ENCODE measurements at regions not wholly inside any gene's neighbourhood (a gene's known extent, or its start where the extent isn't known, plus 50 kb on each side); places are given as distances from the start of the nearest gene placed in this dataset.

- TF ChIP-seq CTCF (IDR thresholded peaks at IDR 0.05) = no peak
- DNase-seq (no peak), ATAC-seq (ENCODE audit: poor library complexity) (no peak)
- no peak overlapping the region for H3K27ac ChIP-seq (ENCODE audit: low read depth in 1 of 2, low read length in 2 of 2)
- intact Hi-C loops (cut with DNase I, micrococcal nuclease) = no loop called here
- no peaks in the 10 kb centered on the region for H3K36me3 ChIP-seq (ENCODE audit: insufficient read depth, low read length)
- no peak overlapping the region for H3K4me3 ChIP-seq (ENCODE audit: low read length)
- CTCF ChIA-PET = no interaction called here
- Mint-ChIP-seq H3K36me3 (ENCODE audit: low read depth) (no peaks in the 10 kb centered on the region), H3K27me3 (peaks cover 30% of the 10 kb centered on the region), H3K4me1 (ENCODE audit: low read depth) (no peaks in the 10 kb centered on the region), H3K4me3 (no peak overlapping the region), H3K9me3 (no peaks in the 10 kb centered on the region), H3K27ac (no peak overlapping the region)
- no peaks in the 10 kb centered on the region for H3K9me3 ChIP-seq (ENCODE audit: control insufficient read depth in 1 of 2, insufficient read depth in 1 of 2, low read length in 2 of 2)
- POLR2A ChIA-PET = no interaction called here
- H3K4me1 ChIP-seq (ENCODE audit: insufficient read depth, low read length) = no peaks in the 10 kb centered on the region
- no peaks in the 10 kb centered on the region for H3K27me3 ChIP-seq (ENCODE audit: control insufficient read depth in 1 of 2, insufficient read depth in 2 of 2, low read length in 2 of 2)
Observed at GRCh38 chr5:88489364-88489763, 220.7 kb upstream of the TMEM161B start.

GRCh38 chr5:88488561-88488960 lies 219.9 kb upstream of the TMEM161B start:
- intact Hi-C loops (cut with DNase I, micrococcal nuclease) = no loop called here
- H3K27me3 Mint-ChIP-seq = peaks cover 29% of the 10 kb centered on the region
- DNase-seq (no peak), ATAC-seq (ENCODE audit: poor library complexity) (no peak)
- no peaks in the 10 kb centered on the region for H3K9me3 ChIP-seq (ENCODE audit: control insufficient read depth in 1 of 2, insufficient read depth in 1 of 2, low read length in 2 of 2)
- no peak overlapping the region for H3K27ac ChIP-seq (ENCODE audit: low read depth in 1 of 2, low read length in 2 of 2)
- no peak for TF ChIP-seq CTCF (IDR thresholded peaks at IDR 0.05)
- H3K4me1 ChIP-seq (ENCODE audit: insufficient read depth, low read length) = no peaks in the 10 kb centered on the region
- H3K4me1 Mint-ChIP-seq (ENCODE audit: low read depth) = no peaks in the 10 kb centered on the region
- ChIA-PET CTCF (no interaction called here), POLR2A (no interaction called here)
- no peaks in the 10 kb centered on the region for H3K36me3 Mint-ChIP-seq (ENCODE audit: low read depth)
- no peaks in the 10 kb centered on the region for H3K9me3 Mint-ChIP-seq
- no peak overlapping the region for H3K27ac Mint-ChIP-seq
- H3K36me3 ChIP-seq (ENCODE audit: insufficient read depth, low read length) = no peaks in the 10 kb centered on the region
- no peak overlapping the region for H3K4me3 ChIP-seq (ENCODE audit: low read length)
- no peak overlapping the region for H3K4me3 Mint-ChIP-seq
- H3K27me3 ChIP-seq (ENCODE audit: control insufficient read depth in 1 of 2, insufficient read depth in 2 of 2, low read length in 2 of 2) = no peaks in the 10 kb centered on the region

- no peaks in the 10 kb centered on the region for H3K36me3 ChIP-seq (ENCODE audit: insufficient read depth, low read length)
- intact Hi-C loops (cut with DNase I, micrococcal nuclease) = no loop called here
- ChIA-PET POLR2A (no interaction called here), CTCF (no interaction called here)
- Mint-ChIP-seq H3K9me3 (no peaks in the 10 kb centered on the region), H3K27ac (no peak overlapping the region), H3K27me3 (peaks cover 29% of the 10 kb centered on the region), H3K4me3 (no peak overlapping the region), H3K36me3 (ENCODE audit: low read depth) (no peaks in the 10 kb centered on the region), H3K4me1 (ENCODE audit: low read depth) (no peaks in the 10 kb centered on the region)
- no peak overlapping the region for H3K4me3 ChIP-seq (ENCODE audit: low read length)
- TF ChIP-seq CTCF (IDR thresholded peaks at IDR 0.05) = no peak
- no peak overlapping the region for H3K27ac ChIP-seq (ENCODE audit: low read depth in 1 of 2, low read length in 2 of 2)
- no peaks in the 10 kb centered on the region for H3K27me3 ChIP-seq (ENCODE audit: control insufficient read depth in 1 of 2, insufficient read depth in 2 of 2, low read length in 2 of 2)
- DNase-seq (no peak), ATAC-seq (ENCODE audit: poor library complexity) (no peak)
- no peaks in the 10 kb centered on the region for H3K9me3 ChIP-seq (ENCODE audit: control insufficient read depth in 1 of 2, insufficient read depth in 1 of 2, low read length in 2 of 2)
- H3K4me1 ChIP-seq (ENCODE audit: insufficient read depth, low read length) = no peaks in the 10 kb centered on the region
Observed at GRCh38 chr5:88488130-88488529, 219.5 kb upstream of the TMEM161B start.

All from CD4-positive, alpha-beta T cell (primary cell).